ENCODE measurements at regions not wholly inside any gene's neighbourhood (a gene's known extent, or its start where the extent isn't known, plus 50 kb on each side); places are given as distances from the start of the nearest gene placed in this dataset.

- DNase-seq, result no peak
These were observed 95.6 kb upstream of the ZNF608 start for GRCh38 chr5:124841829-124842712.

- DNase-seq, result no peak
These were observed 96.5 kb upstream of the ZNF608 start for GRCh38 chr5:124842725-124843595.

- no peak for DNase-seq
These were observed 97.1 kb upstream of the ZNF608 start for GRCh38 chr5:124843596-124843899.

- DNase-seq, result no peak
These were observed 98.0 kb upstream of the ZNF608 start for GRCh38 chr5:124844371-124844920.

- no peak for DNase-seq
These were observed 101.5 kb upstream of the ZNF608 start for GRCh38 chr5:124847907-124848306.

- no peak for DNase-seq
These were observed 103.3 kb upstream of the ZNF608 start for GRCh38 chr5:124849774-124850173.

GRCh38 chr5:124856726-124857125 is 110.3 kb upstream of the ZNF608 start:
- DNase-seq, result no peak

GRCh38 chr5:124858612-124859011 is 112.2 kb upstream of the ZNF608 start:
- no peak for DNase-seq

GRCh38 chr5:124859027-124859426 is 112.6 kb upstream of the ZNF608 start:
- DNase-seq, result no peak

- no peak for DNase-seq
These were observed 113.3 kb upstream of the ZNF608 start for GRCh38 chr5:124859556-124860290.

GRCh38 chr5:124860291-124860655 is 113.8 kb upstream of the ZNF608 start:
- DNase-seq, result peak; percentile 75

GRCh38 chr5:124865066-124865465 is 118.6 kb upstream of the ZNF608 start:
- no peak for DNase-seq

- DNase-seq, result no peak
These were observed 119.3 kb upstream of the ZNF608 start for GRCh38 chr5:124865603-124866354.

GRCh38 chr5:124866355-124867136 is 120.1 kb upstream of the ZNF608 start:
- DNase-seq, result no peak

- DNase-seq, result no peak
These were observed 120.8 kb upstream of the ZNF608 start for GRCh38 chr5:124867137-124867704.

- no peak for DNase-seq
These were observed 122.2 kb upstream of the ZNF608 start for GRCh38 chr5:124868676-124869075.

- DNase-seq, result no peak
These were observed 123.1 kb upstream of the ZNF608 start for GRCh38 chr5:124869426-124870033.

- no peak for DNase-seq
These were observed 123.6 kb upstream of the ZNF608 start for GRCh38 chr5:124870070-124870469.

GRCh38 chr5:124871303-124871702 is 124.9 kb upstream of the ZNF608 start:
- DNase-seq, result no peak

- DNase-seq, result no peak
These were observed 125.6 kb upstream of the ZNF608 start for GRCh38 chr5:124872086-124872485.

GRCh38 chr5:124872615-124873014 is 126.2 kb upstream of the ZNF608 start:
- no peak for DNase-seq

Data from islet precursor cell (in vitro differentiated cells).